Endothelial cell (in vitro differentiated cells): ENCODE measurements at regions not wholly inside any gene's neighbourhood (a gene's known extent, or its start where the extent isn't known, plus 50 kb on each side); places are given as distances from the start of the nearest gene placed in this dataset.

Experiments used
- DNase-seq: peaks from one replicate; pipeline ENCODE4 v3.0.0; 2021; ENCODE audit warnings: low spot score
- H3K27ac Mint-ChIP-seq: one replicate; pipeline ENCODE4 v1.8.0; 2021; ENCODE audit warnings: mixed read lengths, inconsistent platforms; ENCODE audit not compliant: unreplicated experiment
- H3K27me3 Mint-ChIP-seq: one replicate; pipeline ENCODE4 v1.8.0; 2021; ENCODE audit warnings: mild to moderate bottlenecking, moderate library complexity, mixed read lengths, inconsistent platforms; ENCODE audit not compliant: unreplicated experiment
- H3K36me3 Mint-ChIP-seq: one replicate; pipeline ENCODE4 v1.8.0; 2021; ENCODE audit warnings: mild to moderate bottlenecking, low read depth, mixed read lengths, inconsistent platforms; ENCODE audit not compliant: unreplicated experiment
- H3K4me1 Mint-ChIP-seq: one replicate; pipeline ENCODE4 v1.8.0; 2021; ENCODE audit warnings: mild to moderate bottlenecking, mixed read lengths, inconsistent platforms; ENCODE audit not compliant: unreplicated experiment
- H3K4me3 Mint-ChIP-seq: one replicate; pipeline ENCODE4 v1.8.0; 2021; ENCODE audit warnings: mild to moderate bottlenecking, mixed read lengths, inconsistent platforms; ENCODE audit not compliant: unreplicated experiment
- H3K9me3 Mint-ChIP-seq: one replicate; pipeline ENCODE4 v1.8.0; 2021; ENCODE audit warnings: mixed read lengths, inconsistent platforms; ENCODE audit not compliant: unreplicated experiment
- TF ChIP-seq, protein P1 (sequence below): fragments of 200-600 bp; sonication (generic); IDR thresholded peaks from one replicate; pipeline ENCODE4 v1.5.0; 2021; ENCODE audit warnings: antibody characterized with exemption; ENCODE audit not compliant: unreplicated experiment

DNA sequence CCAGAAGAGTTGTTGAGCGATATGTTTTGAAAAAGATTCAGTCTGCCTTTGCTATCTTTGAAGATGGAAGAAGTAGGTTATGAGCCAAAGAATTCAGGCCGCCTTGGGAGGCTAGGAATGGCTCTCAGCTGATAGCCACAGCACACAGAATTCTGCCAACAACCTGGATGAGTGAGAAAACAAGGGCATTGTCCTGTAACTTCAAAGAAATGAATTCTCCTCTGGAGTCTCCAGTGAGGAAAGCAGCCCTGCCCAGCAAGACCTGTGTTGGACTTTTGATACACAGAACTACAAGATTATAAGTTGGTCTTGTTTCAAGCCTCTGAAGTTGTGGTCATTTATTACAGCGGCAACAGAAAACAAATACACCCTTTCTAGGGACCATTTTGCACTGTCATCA lies 509.9 kb upstream of the ZNF608 start:
- no peak overlapping the region for H3K4me3 Mint-ChIP-seq
- no peaks in the 10 kb centered on the region for H3K4me1 Mint-ChIP-seq
- H3K27me3 Mint-ChIP-seq, result peaks cover 2% of the 10 kb centered on the region
- TF ChIP-seq, protein P1, sequence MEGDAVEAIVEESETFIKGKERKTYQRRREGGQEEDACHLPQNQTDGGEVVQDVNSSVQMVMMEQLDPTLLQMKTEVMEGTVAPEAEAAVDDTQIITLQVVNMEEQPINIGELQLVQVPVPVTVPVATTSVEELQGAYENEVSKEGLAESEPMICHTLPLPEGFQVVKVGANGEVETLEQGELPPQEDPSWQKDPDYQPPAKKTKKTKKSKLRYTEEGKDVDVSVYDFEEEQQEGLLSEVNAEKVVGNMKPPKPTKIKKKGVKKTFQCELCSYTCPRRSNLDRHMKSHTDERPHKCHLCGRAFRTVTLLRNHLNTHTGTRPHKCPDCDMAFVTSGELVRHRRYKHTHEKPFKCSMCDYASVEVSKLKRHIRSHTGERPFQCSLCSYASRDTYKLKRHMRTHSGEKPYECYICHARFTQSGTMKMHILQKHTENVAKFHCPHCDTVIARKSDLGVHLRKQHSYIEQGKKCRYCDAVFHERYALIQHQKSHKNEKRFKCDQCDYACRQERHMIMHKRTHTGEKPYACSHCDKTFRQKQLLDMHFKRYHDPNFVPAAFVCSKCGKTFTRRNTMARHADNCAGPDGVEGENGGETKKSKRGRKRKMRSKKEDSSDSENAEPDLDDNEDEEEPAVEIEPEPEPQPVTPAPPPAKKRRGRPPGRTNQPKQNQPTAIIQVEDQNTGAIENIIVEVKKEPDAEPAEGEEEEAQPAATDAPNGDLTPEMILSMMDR, result no peak
- peaks cover 14% of the 10 kb centered on the region for H3K9me3 Mint-ChIP-seq
- H3K27ac Mint-ChIP-seq, result no peak overlapping the region
- DNase-seq, result no peak
- H3K36me3 Mint-ChIP-seq, result peaks cover 7% of the 10 kb centered on the region

DNA sequence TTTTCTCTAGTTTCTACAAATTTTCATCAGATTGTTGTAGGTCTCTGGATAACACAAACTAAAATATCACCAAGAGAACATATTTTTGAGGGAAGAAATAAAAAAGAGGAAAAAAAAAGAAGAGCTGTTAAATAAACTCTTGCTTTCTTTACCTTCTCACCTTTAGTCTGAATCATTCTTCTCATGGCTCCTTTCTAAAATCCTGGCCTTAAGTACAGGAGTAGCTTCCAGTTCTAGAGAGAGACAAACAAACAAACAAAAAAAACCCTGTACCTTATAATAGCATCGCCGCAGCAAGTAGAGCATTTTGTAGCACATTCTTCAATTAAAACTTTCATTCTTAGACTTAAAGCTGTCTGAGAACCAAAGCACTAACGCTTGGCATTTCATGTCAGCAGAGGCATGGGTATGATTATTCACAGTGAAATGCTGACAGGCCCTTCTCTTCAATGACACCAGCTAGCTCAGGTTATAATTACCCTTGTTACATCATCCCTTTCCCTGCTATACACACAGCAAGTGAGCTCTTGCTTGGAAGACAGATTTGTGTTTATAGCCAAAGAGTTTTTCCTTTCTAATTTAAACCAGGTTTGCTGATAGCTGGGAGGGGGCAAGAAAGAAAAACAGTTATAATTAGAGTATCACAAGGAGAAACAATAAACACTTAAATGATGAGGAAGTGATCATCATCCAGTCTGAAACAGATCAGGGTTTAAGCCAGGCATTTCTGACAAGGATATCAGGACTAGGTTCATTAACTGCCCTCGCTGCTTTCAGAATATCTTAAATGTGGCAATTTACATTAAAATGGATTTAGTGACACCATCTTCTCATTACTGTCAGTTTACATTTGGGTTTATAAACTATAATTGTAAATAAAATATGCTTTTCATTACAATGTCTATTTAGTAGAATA lies 510.9 kb upstream of the ZNF608 start:
- peaks cover 2% of the 10 kb centered on the region for H3K27me3 Mint-ChIP-seq
- H3K36me3 Mint-ChIP-seq, result peaks cover 5% of the 10 kb centered on the region
- TF ChIP-seq, protein P1, result no peak
- peaks cover 14% of the 10 kb centered on the region for H3K9me3 Mint-ChIP-seq
- DNase-seq, result no peak
- no peak overlapping the region for H3K27ac Mint-ChIP-seq
- H3K4me1 Mint-ChIP-seq, result no peaks in the 10 kb centered on the region
- no peak overlapping the region for H3K4me3 Mint-ChIP-seq

DNA sequence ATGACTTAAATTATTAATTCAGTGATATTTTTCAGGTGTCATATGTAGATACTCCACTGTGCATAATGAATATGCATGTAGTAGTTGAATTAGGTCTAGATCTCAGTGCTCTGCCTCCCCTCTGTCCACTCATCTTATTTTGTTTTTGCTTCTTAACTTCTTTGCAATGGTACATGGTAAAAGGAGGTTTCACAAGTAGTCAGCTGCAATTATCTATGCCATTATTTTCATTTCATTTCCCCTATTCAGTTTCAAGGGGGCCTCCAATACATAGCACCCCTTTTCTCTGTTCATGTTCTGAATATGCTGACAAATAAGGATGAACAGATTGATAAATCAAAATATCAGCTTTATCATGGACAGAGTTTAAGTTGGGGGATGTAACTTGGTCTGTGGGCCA lies 511.6 kb upstream of the ZNF608 start:
- no peak for DNase-seq
- H3K36me3 Mint-ChIP-seq, result peaks cover 5% of the 10 kb centered on the region
- H3K4me3 Mint-ChIP-seq, result no peak overlapping the region
- peaks cover 14% of the 10 kb centered on the region for H3K9me3 Mint-ChIP-seq
- no peaks in the 10 kb centered on the region for H3K4me1 Mint-ChIP-seq
- TF ChIP-seq, protein P1, result no peak
- H3K27ac Mint-ChIP-seq, result no peak overlapping the region
- H3K27me3 Mint-ChIP-seq, result peaks cover 2% of the 10 kb centered on the region

DNA sequence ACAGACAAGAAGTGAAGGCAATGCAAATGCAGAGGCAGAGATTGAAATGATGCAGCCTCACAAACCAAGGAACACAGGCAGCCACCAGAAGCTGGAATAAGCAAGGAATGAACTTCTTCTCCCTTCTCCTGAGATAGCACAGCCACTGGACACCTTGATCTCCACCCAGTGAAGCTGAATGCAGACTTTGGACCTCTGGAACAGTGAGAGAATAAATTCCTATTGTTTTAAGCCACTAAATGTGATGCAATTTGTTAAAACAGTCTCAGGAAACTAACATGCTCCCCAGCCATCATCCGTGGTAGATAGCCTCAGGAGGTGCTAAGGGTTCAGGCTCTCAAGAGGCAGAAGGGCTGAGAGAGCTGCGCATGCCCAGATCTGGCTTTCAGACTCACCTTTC lies 512.2 kb upstream of the ZNF608 start:
- no peak for DNase-seq
- Mint-ChIP-seq H3K4me1 (peaks cover 4% of the 10 kb centered on the region), H3K27me3 (peaks cover 2% of the 10 kb centered on the region), H3K4me3 (no peak overlapping the region), H3K9me3 (peaks cover 14% of the 10 kb centered on the region), H3K36me3 (peaks cover 5% of the 10 kb centered on the region), H3K27ac (no peak overlapping the region)
- TF ChIP-seq, protein P1, result no peak
